ENCODE measurements at regions not wholly inside any gene's neighbourhood (a gene's known extent, or its start where the extent isn't known, plus 50 kb on each side); places are given as distances from the start of the nearest gene placed in this dataset.

- peaks cover 0 to 7% (median 0%) of the 10 kb centered on the region in 3 donors for H3K9me3 Mint-ChIP-seq
- no peaks in the 10 kb centered on the region for H3K4me1 ChIP-seq (ENCODE audit: control insufficient read depth in 1 of 2, extremely low read depth in 1 of 2, insufficient read depth in 2 of 2, low read length in 2 of 2)
- peaks cover 9 to 14% of the 10 kb centered on the region in 2 donors for H3K27me3 Mint-ChIP-seq
- H3K9me3 ChIP-seq: no peaks in the 10 kb centered on the region
- DNase-seq (no peak), ATAC-seq (replicated peaks in 1 of 4) (no peak)
- no peaks in the 10 kb centered on the region for H3K27me3 ChIP-seq (replicated peaks in 1 of 2; ENCODE audit: control insufficient read depth in 2 of 2, extremely low read depth in 1 of 2, insufficient read depth in 2 of 2, low read length in 1 of 2)
- WGBS (ENCODE audit: insufficient coverage): 85% methylated on average over 2 of the region's 8 CpGs
- no peak overlapping the region for H3K27ac ChIP-seq (ENCODE audit: low read length)
- H3K36me3 ChIP-seq (ENCODE audit: control insufficient read depth in 2 of 2, extremely low read depth in 1 of 2, insufficient read depth in 1 of 2, low read length in 1 of 2): no peaks in the 10 kb centered on the region
- no peaks in the 10 kb centered on the region for H3K36me3 Mint-ChIP-seq
- no peak overlapping the region for H3K27ac Mint-ChIP-seq
- no peak overlapping the region for H3K4me3 ChIP-seq (ENCODE audit: control insufficient read depth in 1 of 2, extremely low read depth in 1 of 2, low read length in 1 of 2)
- ChIA-PET POLR2A (no interaction called here), CTCF (no interaction called here)
- H3K4me1 Mint-ChIP-seq: no peaks in the 10 kb centered on the region
- no peak overlapping the region for H3K4me3 Mint-ChIP-seq
Measured at GRCh38 chr5:133773247-133774202, 161.2 kb upstream of the FSTL4 start.

- H3K4me3 Mint-ChIP-seq: no peak overlapping the region
- CTCF ChIA-PET: no interaction called here
- no CpG with 5 or more reads among the region's 1 CpG for WGBS (ENCODE audit: insufficient coverage)
- H3K27ac Mint-ChIP-seq: no peak overlapping the region
- Histone ChIP-seq H3K27me3 (replicated peaks in 1 of 2; ENCODE audit: control insufficient read depth in 2 of 2, extremely low read depth in 1 of 2, insufficient read depth in 2 of 2, low read length in 1 of 2) (no peaks in the 10 kb centered on the region), H3K27ac (ENCODE audit: low read length) (no peak overlapping the region), H3K9me3 (no peaks in the 10 kb centered on the region), H3K4me1 (ENCODE audit: control insufficient read depth in 1 of 2, extremely low read depth in 1 of 2, insufficient read depth in 2 of 2, low read length in 2 of 2) (no peaks in the 10 kb centered on the region), H3K36me3 (ENCODE audit: control insufficient read depth in 2 of 2, extremely low read depth in 1 of 2, insufficient read depth in 1 of 2, low read length in 1 of 2) (no peaks in the 10 kb centered on the region), H3K4me3 (ENCODE audit: control insufficient read depth in 1 of 2, extremely low read depth in 1 of 2, low read length in 1 of 2) (no peak overlapping the region)
- peaks cover 0 to 7% (median 0%) of the 10 kb centered on the region in 3 donors for H3K9me3 Mint-ChIP-seq
- H3K27me3 Mint-ChIP-seq: peaks cover 16 to 40% of the 10 kb centered on the region in 2 donors
- ATAC-seq (replicated peaks in 1 of 4) (no peak), DNase-seq (no peak)
- H3K36me3 Mint-ChIP-seq: no peaks in the 10 kb centered on the region
- no peaks in the 10 kb centered on the region for H3K4me1 Mint-ChIP-seq
- POLR2A ChIA-PET: no interaction called here
Measured at GRCh38 chr5:133769842-133770241, 157.5 kb upstream of the FSTL4 start.

GRCh38 chr5:133763744-133764143, 151.4 kb upstream of the FSTL4 start:
- WGBS (ENCODE audit: insufficient coverage): 48% methylated on average over 4 of the region's 4 CpGs
- Mint-ChIP-seq H3K27me3 (peaks cover 21 to 48% of the 10 kb centered on the region in 2 donors), H3K27ac (no peak overlapping the region), H3K36me3 (no peaks in the 10 kb centered on the region), H3K4me3 (no peak overlapping the region), H3K4me1 (no peaks in the 10 kb centered on the region), H3K9me3 (no peaks in the 10 kb centered on the region)
- peaks cover 0 to 11% of the 10 kb centered on the region in 2 experiments for H3K27me3 ChIP-seq (replicated peaks in 1 of 2; ENCODE audit: control insufficient read depth in 2 of 2, extremely low read depth in 1 of 2, insufficient read depth in 2 of 2, low read length in 1 of 2)
- DNase-seq (no peak), ATAC-seq (replicated peaks in 1 of 4) (no peak)
- no peaks in the 10 kb centered on the region for H3K36me3 ChIP-seq (ENCODE audit: control insufficient read depth in 2 of 2, extremely low read depth in 1 of 2, insufficient read depth in 1 of 2, low read length in 1 of 2)
- POLR2A ChIA-PET: no interaction called here
- H3K4me1 ChIP-seq (ENCODE audit: control insufficient read depth in 1 of 2, extremely low read depth in 1 of 2, insufficient read depth in 2 of 2, low read length in 2 of 2): no peaks in the 10 kb centered on the region
- no peak overlapping the region for H3K4me3 ChIP-seq (ENCODE audit: control insufficient read depth in 1 of 2, extremely low read depth in 1 of 2, low read length in 1 of 2)
- no peaks in the 10 kb centered on the region for H3K9me3 ChIP-seq
- CTCF ChIA-PET: no interaction called here
- no peak overlapping the region for H3K27ac ChIP-seq (ENCODE audit: low read length)

GRCh38 chr5:133761632-133762031, 149.3 kb upstream of the FSTL4 start:
- no peak overlapping the region for H3K4me3 ChIP-seq (ENCODE audit: control insufficient read depth in 1 of 2, extremely low read depth in 1 of 2, low read length in 1 of 2)
- Mint-ChIP-seq H3K4me1 (no peaks in the 10 kb centered on the region), H3K27me3 (peaks cover 21 to 36% of the 10 kb centered on the region in 2 donors), H3K4me3 (no peak overlapping the region), H3K9me3 (no peaks in the 10 kb centered on the region), H3K27ac (no peak overlapping the region), H3K36me3 (no peaks in the 10 kb centered on the region)
- no peaks in the 10 kb centered on the region for H3K9me3 ChIP-seq
- 100% methylated on average over 1 of the region's 4 CpGs for WGBS (ENCODE audit: insufficient coverage)
- no peaks in the 10 kb centered on the region for H3K4me1 ChIP-seq (ENCODE audit: control insufficient read depth in 1 of 2, extremely low read depth in 1 of 2, insufficient read depth in 2 of 2, low read length in 2 of 2)
- ATAC-seq (replicated peaks in 1 of 4) (no peak), DNase-seq (no peak)
- POLR2A ChIA-PET: no interaction called here
- peaks cover 0 to 15% of the 10 kb centered on the region in 2 experiments for H3K27me3 ChIP-seq (replicated peaks in 1 of 2; ENCODE audit: control insufficient read depth in 2 of 2, extremely low read depth in 1 of 2, insufficient read depth in 2 of 2, low read length in 1 of 2)
- CTCF ChIA-PET: interaction anchor here in 1 of 2 donors (0.6 kb wide), 1 partner anchor 71 kb away, joined by 3 read pairs; no protein-coding TSS in a partner anchor
- no peak overlapping the region for H3K27ac ChIP-seq (ENCODE audit: low read length)
- H3K36me3 ChIP-seq (ENCODE audit: control insufficient read depth in 2 of 2, extremely low read depth in 1 of 2, insufficient read depth in 1 of 2, low read length in 1 of 2): no peaks in the 10 kb centered on the region

GRCh38 chr5:133760532-133760931, 148.2 kb upstream of the FSTL4 start:
- Histone ChIP-seq H3K36me3 (ENCODE audit: control insufficient read depth in 2 of 2, extremely low read depth in 1 of 2, insufficient read depth in 1 of 2, low read length in 1 of 2) (no peaks in the 10 kb centered on the region), H3K9me3 (no peaks in the 10 kb centered on the region), H3K27ac (ENCODE audit: low read length) (no peak overlapping the region), H3K27me3 (replicated peaks in 1 of 2; ENCODE audit: control insufficient read depth in 2 of 2, extremely low read depth in 1 of 2, insufficient read depth in 2 of 2, low read length in 1 of 2) (peaks cover 0 to 21% of the 10 kb centered on the region in 2 experiments), H3K4me3 (ENCODE audit: control insufficient read depth in 1 of 2, extremely low read depth in 1 of 2, low read length in 1 of 2) (no peak overlapping the region), H3K4me1 (ENCODE audit: control insufficient read depth in 1 of 2, extremely low read depth in 1 of 2, insufficient read depth in 2 of 2, low read length in 2 of 2) (no peaks in the 10 kb centered on the region)
- no peak for ATAC-seq (replicated peaks in 1 of 4)
- Mint-ChIP-seq H3K4me1 (no peaks in the 10 kb centered on the region), H3K9me3 (no peaks in the 10 kb centered on the region), H3K4me3 (no peak overlapping the region), H3K36me3 (no peaks in the 10 kb centered on the region), H3K27ac (no peak overlapping the region), H3K27me3 (peaks cover 26 to 36% of the 10 kb centered on the region in 2 donors)
- ChIA-PET CTCF (no interaction called here), POLR2A (no interaction called here)
- no CpG with 5 or more reads among the region's 3 CpGs for WGBS (ENCODE audit: insufficient coverage)
- DNase-seq: no peak

- Histone ChIP-seq H3K4me1 (ENCODE audit: control insufficient read depth in 1 of 2, extremely low read depth in 1 of 2, insufficient read depth in 2 of 2, low read length in 2 of 2) (no peaks in the 10 kb centered on the region), H3K27me3 (replicated peaks in 1 of 2; ENCODE audit: control insufficient read depth in 2 of 2, extremely low read depth in 1 of 2, insufficient read depth in 2 of 2, low read length in 1 of 2) (peaks cover 0 to 19% of the 10 kb centered on the region in 2 experiments), H3K4me3 (ENCODE audit: control insufficient read depth in 1 of 2, extremely low read depth in 1 of 2, low read length in 1 of 2) (no peak overlapping the region), H3K36me3 (ENCODE audit: control insufficient read depth in 2 of 2, extremely low read depth in 1 of 2, insufficient read depth in 1 of 2, low read length in 1 of 2) (no peaks in the 10 kb centered on the region), H3K9me3 (no peaks in the 10 kb centered on the region), H3K27ac (ENCODE audit: low read length) (no peak overlapping the region)
- DNase-seq: no peak
- H3K9me3 Mint-ChIP-seq: no peaks in the 10 kb centered on the region
- ChIA-PET POLR2A (no interaction called here), CTCF (no interaction called here)
- peaks cover 31 to 33% of the 10 kb centered on the region in 2 donors for H3K27me3 Mint-ChIP-seq
- H3K36me3 Mint-ChIP-seq: no peaks in the 10 kb centered on the region
- H3K27ac Mint-ChIP-seq: no peak overlapping the region
- H3K4me1 Mint-ChIP-seq: no peaks in the 10 kb centered on the region
- WGBS (ENCODE audit: insufficient coverage): no CpG with 5 or more reads among the region's 1 CpG
- ATAC-seq (replicated peaks in 1 of 4): no peak
- H3K4me3 Mint-ChIP-seq: no peak overlapping the region
Measured at GRCh38 chr5:133758641-133759040, 146.3 kb upstream of the FSTL4 start.

All from T-cell (primary cell).